ENCODE measurements at regions not wholly inside any gene's neighbourhood (a gene's known extent, or its start where the extent isn't known, plus 50 kb on each side); places are given as distances from the start of the nearest gene placed in this dataset.
A peak's percentile ranks its signal among the peaks of the same experiment; 100 is the strongest.

GRCh38 chr4:29262986-29263385, 1457.2 kb upstream of the PCDH7 start:
- no peak for DNase-seq (ENCODE audit: insufficient read length, low spot score)
- no peak for TF ChIP-seq POLR2A (IDR thresholded peaks at IDR 0.05; ENCODE audit: low read depth, low read length)
- no peak for FAIRE-seq

DNA sequence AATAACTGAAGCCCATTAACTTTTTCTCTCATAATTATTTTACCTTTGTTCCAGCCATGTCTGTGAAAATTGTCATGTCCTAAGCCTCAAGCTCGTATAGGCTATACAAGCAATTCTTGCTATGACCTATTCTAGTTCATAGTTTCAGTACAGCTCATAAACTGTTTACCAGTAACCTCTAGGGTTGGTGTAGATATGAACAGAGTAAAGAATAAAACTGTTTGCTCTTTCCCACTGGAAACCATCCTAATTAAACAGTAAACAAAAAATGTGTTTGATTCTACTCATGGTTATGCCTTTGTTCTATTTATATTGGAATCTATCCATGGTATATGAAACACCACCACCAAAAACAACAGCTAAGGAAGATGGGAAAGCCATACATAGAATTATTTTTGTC, 1444.0 kb upstream of the PCDH7 start:
- TF ChIP-seq POLR2A (IDR thresholded peaks at IDR 0.05; ENCODE audit: low read depth, low read length), result no peak
- DNase-seq (ENCODE audit: insufficient read length, low spot score) (no peak), FAIRE-seq (no peak)

DNA sequence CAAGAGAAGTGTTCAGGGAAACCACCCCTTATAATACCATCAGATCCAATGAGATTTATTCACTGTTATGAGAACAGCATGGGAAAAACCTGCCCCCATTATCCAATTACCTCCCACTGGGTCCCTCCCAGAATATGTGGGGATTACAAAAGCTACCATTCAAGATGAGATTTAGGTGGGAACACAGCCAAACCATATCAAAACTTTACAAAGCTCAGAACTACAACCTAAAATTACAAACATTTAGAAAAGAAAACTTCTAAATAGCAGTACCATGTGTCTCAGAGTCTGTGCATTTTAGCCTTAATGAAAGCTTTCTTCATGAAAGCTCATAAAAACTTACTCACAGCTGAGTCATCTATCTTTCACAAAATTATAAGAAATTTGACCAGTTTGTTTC, 1442.8 kb upstream of the PCDH7 start:
- FAIRE-seq (no peak), DNase-seq (ENCODE audit: insufficient read length, low spot score) (no peak)

DNA sequence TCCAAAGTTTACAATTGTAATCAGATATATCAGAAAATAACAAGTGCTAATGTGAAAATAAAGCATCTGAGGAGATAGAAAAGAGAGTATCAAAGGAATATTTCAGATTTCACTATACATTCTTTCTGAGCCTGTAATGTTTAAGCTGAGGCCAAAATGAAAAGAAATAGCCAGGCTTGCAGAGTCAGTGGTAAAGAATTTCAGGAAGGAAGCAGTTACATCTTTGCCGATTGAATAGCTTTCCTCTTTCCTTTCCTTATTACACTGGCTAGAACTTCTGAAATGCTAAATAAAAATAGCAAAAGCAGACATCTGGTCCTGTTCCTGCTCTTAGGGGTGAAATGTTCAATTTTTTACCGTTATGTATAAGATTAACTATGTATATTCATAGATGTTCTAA, 1441.6 kb upstream of the PCDH7 start:
- FAIRE-seq (peak; percentile 6), DNase-seq (ENCODE audit: insufficient read length, low spot score) (no peak)
- TF ChIP-seq POLR2A (IDR thresholded peaks at IDR 0.05; ENCODE audit: low read depth, low read length), result no peak

More for the DNA sequence above, 1442.8 kb upstream of the PCDH7 start:
- no peak for TF ChIP-seq POLR2A (IDR thresholded peaks at IDR 0.05; ENCODE audit: low read depth, low read length)

DNA sequence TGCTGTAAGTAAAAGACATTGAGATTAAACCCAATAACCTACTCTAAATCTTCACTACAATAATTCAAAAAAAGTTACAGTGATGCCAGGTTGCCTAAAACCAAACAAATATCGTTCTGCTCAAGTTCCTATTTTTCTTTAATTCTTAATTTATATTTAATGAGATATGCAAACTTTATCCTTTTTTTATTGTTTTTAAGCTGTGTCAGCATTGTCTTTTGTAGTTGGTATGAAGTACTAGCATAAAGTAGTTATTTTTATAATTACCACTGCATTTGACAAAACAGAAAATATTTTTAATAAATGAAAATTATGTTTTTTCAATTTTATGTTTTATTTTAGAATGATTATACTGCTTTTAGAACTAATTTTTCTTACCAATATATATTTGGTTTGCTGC, 1431.1 kb upstream of the PCDH7 start:
- DNase-seq (ENCODE audit: insufficient read length, low spot score), result no peak
- FAIRE-seq, result no peak
- TF ChIP-seq POLR2A (IDR thresholded peaks at IDR 0.05; ENCODE audit: low read depth, low read length), result no peak

DNA sequence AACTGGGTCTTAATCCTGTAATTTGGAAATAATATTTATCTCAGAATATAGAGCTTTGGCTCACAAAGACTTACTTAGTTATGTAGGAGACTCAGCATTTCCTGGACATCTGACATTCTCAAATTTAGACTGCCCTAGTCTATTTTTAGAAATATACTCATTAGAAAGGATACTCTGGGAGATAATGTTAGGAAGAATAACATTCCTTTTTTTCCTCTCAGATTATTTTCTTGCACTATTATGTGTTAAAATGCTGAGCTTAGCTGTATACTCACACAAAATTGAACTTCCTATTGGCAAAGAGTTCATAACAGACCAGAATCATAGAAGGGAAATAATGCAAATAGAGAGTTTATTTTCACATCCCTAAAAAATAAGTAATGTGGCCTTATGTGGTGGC, 1424.9 kb upstream of the PCDH7 start:
- TF ChIP-seq POLR2A (IDR thresholded peaks at IDR 0.05; ENCODE audit: low read depth, low read length), result no peak
- FAIRE-seq (no peak), DNase-seq (ENCODE audit: insufficient read length, low spot score) (no peak)

DNA sequence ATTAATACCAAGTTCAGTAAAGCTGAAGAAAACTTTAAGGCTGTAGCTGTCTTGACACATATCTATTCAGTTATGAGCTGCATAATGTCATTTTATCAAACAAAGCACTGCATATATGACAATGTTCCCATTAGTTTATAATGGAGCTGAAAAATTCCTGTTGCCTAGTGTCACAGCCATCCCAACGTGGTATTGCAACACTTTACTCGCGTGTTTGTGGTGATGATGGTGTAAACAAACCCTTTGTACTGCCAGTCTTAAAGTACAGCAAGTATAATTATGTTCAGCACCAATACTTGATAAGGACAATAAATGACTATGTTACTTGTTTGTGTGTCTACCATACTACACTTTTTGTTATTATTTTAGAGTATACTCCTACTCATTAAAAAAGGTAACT, 1415.6 kb upstream of the PCDH7 start:
- DNase-seq (ENCODE audit: insufficient read length, low spot score) (no peak), FAIRE-seq (no peak)
- TF ChIP-seq POLR2A (IDR thresholded peaks at IDR 0.05; ENCODE audit: low read depth, low read length), result no peak

GRCh38 chr4:29307256-29307655, 1412.9 kb upstream of the PCDH7 start:
- DNase-seq (ENCODE audit: insufficient read length, low spot score), result no peak
- FAIRE-seq, result no peak
- no peak for TF ChIP-seq POLR2A (IDR thresholded peaks at IDR 0.05; ENCODE audit: low read depth, low read length)

- DNase-seq (ENCODE audit: insufficient read length, low spot score) (no peak), FAIRE-seq (no peak)
- no peak for TF ChIP-seq POLR2A (IDR thresholded peaks at IDR 0.05; ENCODE audit: low read depth, low read length)
Observed at GRCh38 chr4:29307755-29308154, 1412.4 kb upstream of the PCDH7 start.

DNA sequence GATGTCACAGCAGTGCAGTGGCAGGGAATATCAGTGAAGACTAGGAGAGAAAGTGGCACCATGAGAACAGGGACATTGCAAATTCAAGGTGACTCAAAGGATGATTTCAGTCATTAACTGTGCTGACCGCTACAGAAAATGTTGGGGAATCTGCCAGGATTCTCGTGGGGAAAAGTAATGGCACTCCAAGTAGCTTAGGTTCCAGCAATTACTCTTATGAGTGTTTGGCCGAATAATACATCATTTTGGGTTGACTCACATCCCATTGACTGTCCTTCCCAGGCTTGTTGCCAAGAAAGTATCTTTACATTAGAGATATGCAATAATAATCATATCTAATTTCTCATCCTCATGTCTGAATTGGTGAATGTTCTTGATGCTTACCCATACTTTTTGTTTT, 1411.1 kb upstream of the PCDH7 start:
- DNase-seq (ENCODE audit: insufficient read length, low spot score) (no peak), FAIRE-seq (peak; percentile 65)
- TF ChIP-seq POLR2A (IDR thresholded peaks at IDR 0.05; ENCODE audit: low read depth, low read length), result no peak

- TF ChIP-seq POLR2A (IDR thresholded peaks at IDR 0.05; ENCODE audit: low read depth, low read length), result no peak
- DNase-seq (ENCODE audit: insufficient read length, low spot score), result no peak
- no peak for FAIRE-seq
Observed at GRCh38 chr4:29310252-29310651, 1409.9 kb upstream of the PCDH7 start.

GRCh38 chr4:29311247-29311646, 1408.9 kb upstream of the PCDH7 start:
- FAIRE-seq (no peak), DNase-seq (ENCODE audit: insufficient read length, low spot score) (no peak)
- TF ChIP-seq POLR2A (IDR thresholded peaks at IDR 0.05; ENCODE audit: low read depth, low read length), result no peak

GRCh38 chr4:29319663-29320340, 1400.4 kb upstream of the PCDH7 start:
- TF ChIP-seq POLR2A (IDR thresholded peaks at IDR 0.05; ENCODE audit: low read depth, low read length), result no peak
- no peak for FAIRE-seq

GRCh38 chr4:29320947-29321620, 1399.1 kb upstream of the PCDH7 start:
- DNase-seq (ENCODE audit: insufficient read length, low spot score), result no peak
- no peak for TF ChIP-seq POLR2A (IDR thresholded peaks at IDR 0.05; ENCODE audit: low read depth, low read length)
- FAIRE-seq, result no peak

More at GRCh38 chr4:29319663-29320340, 1400.4 kb upstream of the PCDH7 start:
- DNase-seq (ENCODE audit: insufficient read length, low spot score), result no peak

DNA sequence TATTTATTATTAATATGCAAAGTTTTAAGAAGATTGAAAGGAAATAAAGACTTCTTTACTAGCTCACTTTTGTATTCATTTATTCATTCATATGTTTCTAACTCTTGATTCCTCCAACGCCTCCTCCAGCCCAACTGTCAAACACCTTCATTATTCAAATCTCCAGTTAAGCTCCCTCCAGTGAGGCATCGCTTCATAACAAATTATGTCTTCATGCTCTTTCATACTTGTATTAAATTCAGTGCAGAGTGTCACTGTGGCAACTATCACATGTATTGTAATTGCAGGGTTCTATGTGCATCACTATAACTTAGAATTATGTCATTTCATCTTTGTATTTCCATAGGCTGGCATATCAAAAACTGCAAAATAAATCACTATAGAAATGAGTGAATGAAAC, 1394.2 kb upstream of the PCDH7 start:
- FAIRE-seq, result no peak
- TF ChIP-seq POLR2A (IDR thresholded peaks at IDR 0.05; ENCODE audit: low read depth, low read length), result no peak
- no peak for DNase-seq (ENCODE audit: insufficient read length, low spot score)
